WI38 (cell line): ENCODE measurements at regions not wholly inside any gene's neighbourhood (a gene's known extent, or its start where the extent isn't known, plus 50 kb on each side); places are given as distances from the start of the nearest gene placed in this dataset.

Source experiments
- H3K4me3 ChIP-seq: 2 replicates; pipeline ENCODE4 v1.5.1; 2011; ENCODE audit warnings: low read depth, mild to moderate bottlenecking, control low read depth, low read length
- TF ChIP-seq, protein P1 (sequence below): IDR thresholded peaks from 2 replicates; pipeline ENCODE4 v1.5.1; 2012; ENCODE audit warnings: low read depth, mild to moderate bottlenecking, control low read depth, low read length

DNA sequence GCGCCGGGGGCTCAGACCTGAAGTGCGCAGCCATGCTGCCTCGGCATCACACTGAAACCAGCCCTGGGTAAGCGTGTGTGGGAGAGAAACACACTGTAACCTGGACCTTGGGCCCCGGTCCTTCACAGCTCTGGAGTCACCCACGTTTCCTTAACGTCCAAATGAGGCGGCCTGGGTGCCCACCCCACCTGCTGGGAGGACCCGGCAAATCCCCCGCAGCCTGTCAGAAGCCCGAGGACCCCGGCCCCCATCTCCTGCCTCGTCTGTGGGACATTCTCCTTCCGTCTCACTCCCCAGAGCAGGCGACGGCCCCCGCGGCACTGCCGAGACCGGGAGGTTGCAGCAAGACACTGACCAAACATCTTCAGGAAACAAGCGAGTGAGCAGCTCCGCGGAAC, 66.5 kb upstream of the GALNT9 start:
- TF ChIP-seq, protein P1, sequence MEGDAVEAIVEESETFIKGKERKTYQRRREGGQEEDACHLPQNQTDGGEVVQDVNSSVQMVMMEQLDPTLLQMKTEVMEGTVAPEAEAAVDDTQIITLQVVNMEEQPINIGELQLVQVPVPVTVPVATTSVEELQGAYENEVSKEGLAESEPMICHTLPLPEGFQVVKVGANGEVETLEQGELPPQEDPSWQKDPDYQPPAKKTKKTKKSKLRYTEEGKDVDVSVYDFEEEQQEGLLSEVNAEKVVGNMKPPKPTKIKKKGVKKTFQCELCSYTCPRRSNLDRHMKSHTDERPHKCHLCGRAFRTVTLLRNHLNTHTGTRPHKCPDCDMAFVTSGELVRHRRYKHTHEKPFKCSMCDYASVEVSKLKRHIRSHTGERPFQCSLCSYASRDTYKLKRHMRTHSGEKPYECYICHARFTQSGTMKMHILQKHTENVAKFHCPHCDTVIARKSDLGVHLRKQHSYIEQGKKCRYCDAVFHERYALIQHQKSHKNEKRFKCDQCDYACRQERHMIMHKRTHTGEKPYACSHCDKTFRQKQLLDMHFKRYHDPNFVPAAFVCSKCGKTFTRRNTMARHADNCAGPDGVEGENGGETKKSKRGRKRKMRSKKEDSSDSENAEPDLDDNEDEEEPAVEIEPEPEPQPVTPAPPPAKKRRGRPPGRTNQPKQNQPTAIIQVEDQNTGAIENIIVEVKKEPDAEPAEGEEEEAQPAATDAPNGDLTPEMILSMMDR, result no peak

DNA sequence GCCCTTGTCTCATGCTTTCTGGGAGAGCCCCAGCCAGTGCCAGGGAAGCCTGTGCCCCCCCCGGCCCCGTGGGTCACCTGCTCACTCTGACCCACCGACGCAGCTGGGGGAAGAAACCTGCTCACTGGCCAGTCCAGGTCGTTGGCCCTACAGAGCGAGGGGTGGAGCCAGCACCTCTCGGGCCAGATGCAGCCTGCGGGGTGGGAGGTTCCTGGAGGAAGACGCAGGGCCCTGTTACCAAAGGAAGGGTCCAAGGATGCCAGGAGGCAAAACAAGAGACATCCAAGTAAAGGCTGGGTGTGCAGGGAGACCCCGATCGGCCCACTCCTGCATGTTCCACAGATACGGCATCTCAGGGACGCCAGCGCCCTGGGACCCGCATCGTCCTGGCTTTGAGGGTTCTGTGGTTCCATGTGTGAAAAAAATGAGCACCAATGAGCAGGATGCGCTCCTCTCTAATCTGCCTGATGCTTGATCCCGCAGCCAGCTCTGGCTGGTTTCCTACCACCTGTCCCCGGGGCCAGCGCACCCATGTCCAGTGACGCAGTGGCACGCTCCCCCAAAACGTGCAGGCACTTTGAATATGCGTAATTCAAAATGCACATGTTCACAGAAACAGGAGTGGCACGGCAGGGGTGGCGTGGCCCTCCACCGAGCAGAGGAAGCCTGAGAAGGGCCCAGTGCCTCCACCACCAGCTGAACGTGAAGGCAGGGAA, 66.0 kb upstream of the GALNT9 start:
- TF ChIP-seq, protein P1, result no peak
- no peak overlapping the region for H3K4me3 ChIP-seq

More for the DNA sequence above, 66.5 kb upstream of the GALNT9 start:
- no peak overlapping the region for H3K4me3 ChIP-seq

DNA sequence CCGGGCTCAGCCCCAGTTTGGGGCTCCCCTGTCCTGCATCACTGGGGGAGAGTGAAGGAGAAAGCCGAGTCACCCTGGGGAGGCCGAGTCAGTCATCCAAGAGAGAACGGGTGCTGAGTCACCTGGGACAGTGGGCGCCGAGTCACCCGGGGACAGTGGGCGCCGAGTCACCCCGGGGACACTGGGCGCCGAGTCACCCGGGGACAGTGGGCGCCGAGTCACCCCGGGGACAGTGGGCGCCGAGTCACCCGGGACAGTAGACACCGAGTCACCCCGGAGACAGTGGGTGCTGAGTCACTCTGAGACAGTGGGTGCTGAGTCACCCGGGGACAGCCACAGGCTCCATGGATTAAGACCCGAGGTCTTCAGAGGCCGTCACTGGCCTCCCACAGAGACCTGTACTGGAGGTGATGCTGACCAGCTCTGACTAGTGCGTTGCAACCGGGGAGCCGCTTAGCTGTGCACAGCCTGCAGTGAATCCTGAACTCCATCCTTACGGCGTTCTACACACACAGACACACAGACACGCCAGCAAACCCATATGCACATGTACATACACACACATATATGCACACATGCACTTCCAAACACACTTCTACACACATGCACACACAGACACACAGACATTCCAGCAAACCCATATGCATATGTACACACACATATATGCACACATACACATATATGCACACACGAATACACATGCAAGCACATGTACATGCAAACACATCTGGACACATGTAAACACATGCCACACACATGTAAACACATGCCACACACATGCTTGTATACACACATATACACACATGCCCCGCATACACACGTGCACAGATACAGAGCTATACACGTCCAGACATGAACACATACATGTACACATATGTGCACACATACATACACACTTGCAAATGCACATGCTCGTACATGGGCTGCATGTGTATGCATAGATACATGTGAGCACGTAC, 64.9 kb upstream of the GALNT9 start:
- TF ChIP-seq, protein P1, result no peak
- no peak overlapping the region for H3K4me3 ChIP-seq

DNA sequence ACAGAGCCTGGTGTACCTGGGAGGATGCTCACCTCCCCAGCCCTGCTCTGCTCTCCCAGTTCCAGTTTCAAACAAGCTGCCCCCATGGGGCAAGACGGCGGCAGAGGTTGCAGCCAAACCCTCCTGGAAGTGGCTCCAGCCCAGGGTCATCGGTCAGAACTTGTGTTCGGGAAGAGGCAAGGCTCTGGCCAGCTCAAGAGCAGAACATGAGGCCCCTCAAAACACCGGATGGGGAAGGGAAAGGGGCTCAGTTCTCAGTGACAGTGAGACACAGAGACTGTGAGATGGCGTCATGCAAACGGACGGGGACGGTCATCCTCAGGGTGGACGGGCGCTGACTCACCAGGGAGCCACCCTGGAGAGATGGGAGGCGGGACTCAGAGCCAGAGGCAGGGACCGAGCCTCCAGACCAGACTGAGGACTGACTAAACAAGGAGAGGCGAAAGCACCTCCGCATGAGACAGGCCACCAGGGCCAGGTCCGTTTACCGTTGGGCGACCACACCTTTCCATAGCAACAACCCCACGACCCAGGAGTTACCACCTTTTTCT, 63.9 kb upstream of the GALNT9 start:
- H3K4me3 ChIP-seq, result no peak overlapping the region
- TF ChIP-seq, protein P1, result no peak

DNA sequence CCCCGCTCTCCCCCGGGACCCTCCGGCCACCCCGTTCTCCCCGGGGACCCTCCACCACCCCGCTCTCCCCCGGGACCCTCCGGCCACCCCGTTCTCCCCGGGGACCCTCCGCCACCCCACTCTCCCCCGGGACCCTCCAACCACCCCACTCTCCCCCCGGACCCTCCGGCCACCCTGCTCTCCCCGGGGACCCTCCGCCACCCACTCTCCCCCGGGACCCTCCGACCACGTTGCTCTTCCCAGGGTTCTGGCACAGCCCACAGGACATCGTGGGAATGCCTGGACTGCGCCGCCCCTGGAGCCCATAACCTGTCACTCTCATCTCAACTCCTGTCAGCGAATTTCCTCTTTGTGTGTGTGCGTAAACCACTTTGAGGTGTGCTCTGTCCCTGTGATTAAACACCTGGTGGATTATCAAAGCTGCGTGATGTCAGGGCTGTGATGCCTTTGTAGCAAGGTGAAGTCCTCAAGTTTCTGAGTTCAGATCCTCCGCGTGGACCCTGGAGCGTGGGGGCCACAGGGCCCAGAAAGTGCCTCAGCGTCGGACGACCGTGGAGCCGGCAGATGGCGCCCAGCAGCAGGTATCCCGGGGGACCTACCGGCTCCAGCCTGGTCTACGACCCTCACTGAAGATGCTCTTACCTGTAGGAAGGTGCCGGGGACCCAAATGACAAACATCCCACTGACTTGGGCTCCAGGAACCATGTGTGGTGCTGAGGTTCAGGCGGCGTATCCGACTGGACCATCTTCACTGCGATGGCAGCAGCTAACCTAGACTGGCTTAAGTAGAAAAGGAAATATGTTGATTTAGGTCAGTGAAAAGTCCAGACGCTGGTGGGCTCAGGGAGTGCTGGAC, 63.2 kb upstream of the GALNT9 start:
- H3K4me3 ChIP-seq, result no peak overlapping the region
- TF ChIP-seq, protein P1, result no peak

DNA sequence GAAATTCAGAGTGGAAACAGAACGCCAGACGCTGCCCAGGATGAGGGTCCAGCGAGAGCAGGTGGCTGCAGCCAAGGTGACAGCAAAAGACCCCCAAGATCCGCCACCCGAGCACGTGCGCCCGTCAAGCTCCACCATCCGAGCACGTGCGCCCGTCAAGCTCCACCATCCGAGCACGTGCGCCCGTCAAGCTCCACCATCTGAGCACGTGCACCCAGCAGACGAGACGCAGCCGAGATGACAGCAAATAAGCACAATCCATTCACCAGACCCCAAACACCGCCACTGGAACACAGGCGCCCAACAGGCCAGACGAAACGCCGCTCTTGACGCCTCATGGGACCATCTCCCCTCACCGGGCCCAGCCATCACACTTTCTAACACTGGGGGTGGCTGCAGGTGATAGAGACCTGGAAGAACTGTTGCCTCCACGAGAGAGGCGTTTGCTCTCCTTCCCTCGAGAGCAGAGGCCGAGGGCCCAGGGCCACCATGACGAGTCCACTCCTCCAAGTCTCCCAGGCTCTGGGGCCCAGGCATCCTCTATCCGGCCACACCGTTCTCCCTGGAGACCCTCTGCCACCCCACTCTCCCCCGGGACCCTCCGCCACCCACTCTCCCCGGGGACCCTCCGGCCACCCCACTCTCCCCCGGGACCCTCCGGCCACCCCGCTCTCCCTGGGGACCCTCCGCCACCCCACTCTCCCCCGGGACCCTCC, 62.1 kb upstream of the GALNT9 start:
- TF ChIP-seq, protein P1, result no peak
- H3K4me3 ChIP-seq, result no peak overlapping the region
